NCI-H2171 (cell line): ENCODE measurements at regions not wholly inside any gene's neighbourhood (a gene's known extent, or its start where the extent isn't known, plus 50 kb on each side); places are given as distances from the start of the nearest gene placed in this dataset.

Experiments
- DNase-seq: peaks from one replicate; lab custom pipeline; 2025; lab: John Stamatoyannopoulos, UW

GRCh38 chr4:181281451-181281850 is 961.8 kb upstream of the TENM3 start:
- no peak for DNase-seq

DNA sequence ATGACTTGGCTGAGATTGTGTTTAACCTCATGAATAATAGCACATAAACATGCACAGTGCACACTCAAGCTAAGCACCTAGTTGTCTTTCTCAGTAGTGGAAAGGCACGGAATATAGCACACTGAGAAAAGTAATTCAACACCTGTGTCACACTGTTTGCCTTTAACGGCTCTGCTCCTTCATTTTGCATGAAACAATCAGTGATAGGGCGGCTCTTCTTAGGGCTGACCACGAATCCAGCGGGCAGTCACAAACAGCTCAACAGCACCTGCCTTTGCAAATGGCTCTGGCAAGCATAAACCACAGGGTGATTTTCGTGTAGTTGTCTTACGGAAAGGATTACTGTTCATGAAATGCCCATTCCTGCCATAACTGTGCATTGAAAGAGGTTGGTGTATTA is 954.0 kb upstream of the TENM3 start:
- no peak for DNase-seq

DNA sequence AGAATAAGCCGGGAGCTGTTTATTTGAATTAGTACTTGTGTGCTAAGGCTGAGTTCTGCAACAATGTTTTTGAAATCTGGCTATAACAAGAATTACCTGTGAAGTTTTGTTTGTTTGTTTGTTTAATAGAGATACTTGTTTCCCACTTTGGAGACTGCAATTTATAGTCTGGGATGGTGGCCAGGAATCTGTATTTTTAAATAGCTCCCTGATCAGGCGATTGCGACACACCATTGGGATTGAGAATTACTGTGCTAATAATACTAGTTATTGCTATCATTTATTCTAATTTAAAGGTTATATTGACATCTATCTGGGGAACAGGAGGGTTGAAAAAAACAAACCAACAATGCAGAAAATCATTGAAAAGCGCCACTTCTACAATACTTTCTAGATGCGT is 951.6 kb upstream of the TENM3 start:
- DNase-seq = no peak

DNA sequence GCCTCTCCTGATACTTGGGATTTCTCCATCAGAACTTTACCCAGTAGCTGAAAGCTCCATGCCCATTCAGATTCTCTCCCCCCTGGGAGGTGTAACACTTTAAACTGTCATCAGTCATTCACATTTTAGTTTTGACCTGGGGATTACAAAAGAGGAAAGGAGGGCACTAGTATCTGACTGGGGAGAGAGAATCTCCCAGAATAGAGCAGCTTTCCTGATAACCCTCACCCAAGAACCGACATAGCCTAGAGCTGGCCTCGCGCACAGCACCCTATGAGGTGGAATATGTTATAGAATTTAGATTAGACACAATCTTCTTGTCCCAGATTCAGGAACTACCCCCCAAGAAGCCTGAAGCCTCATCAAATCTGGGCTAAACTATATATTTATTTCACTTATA is 950.2 kb upstream of the TENM3 start:
- DNase-seq = no peak

GRCh38 chr4:181293541-181293940 is 949.7 kb upstream of the TENM3 start:
- no peak for DNase-seq

GRCh38 chr4:181294421-181294820 is 948.8 kb upstream of the TENM3 start:
- DNase-seq = no peak

DNA sequence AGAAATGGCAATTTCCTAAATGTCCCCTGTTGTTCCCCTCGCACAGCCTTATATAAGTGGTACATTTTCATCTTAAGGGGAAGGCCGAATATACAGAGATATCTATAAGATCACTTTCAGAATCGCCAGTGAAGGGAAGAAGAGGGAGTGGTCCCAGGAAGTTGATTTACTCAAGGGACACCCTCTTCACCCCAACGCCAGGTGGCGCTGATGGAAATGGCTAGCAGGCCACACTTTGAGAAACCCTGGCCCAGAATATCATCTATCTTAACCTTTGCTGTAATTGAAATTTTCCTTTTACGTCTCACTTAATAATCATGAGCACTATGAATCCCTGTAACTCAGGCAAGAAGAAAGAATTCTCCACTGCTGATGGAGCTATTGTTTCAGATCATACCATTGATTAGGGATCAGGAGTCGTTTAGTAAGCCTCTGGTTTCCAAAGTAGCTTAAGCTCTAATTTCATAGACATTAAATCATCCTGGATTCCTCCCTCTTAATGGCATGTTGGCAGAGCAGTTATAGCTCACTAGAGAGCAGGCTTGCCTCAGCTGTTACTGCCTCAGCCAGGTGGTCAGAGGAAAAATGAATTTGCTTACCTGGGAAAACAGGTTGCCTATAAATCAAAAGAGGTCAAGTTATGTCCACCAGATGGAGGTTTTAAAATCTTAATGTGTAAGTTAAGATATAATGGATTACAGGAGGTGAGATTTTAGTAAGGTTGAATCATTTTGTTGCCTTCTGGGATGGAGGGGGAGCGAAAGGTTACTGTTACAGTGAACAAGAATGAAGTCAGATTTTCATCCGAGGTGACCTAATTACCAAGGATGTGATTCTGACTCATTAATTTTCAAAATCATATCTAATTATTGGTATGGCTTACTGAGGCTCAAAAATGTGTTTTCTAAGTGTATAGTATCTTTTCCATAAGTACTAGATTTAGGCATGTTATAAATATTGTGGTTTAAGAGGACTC is 941.2 kb upstream of the TENM3 start:
- DNase-seq = no peak

GRCh38 chr4:181307824-181308223 is 935.4 kb upstream of the TENM3 start:
- no peak for DNase-seq

- DNase-seq = no peak
These were observed 934.5 kb upstream of the TENM3 start for GRCh38 chr4:181308476-181309312.

- no peak for DNase-seq
These were observed 931.1 kb upstream of the TENM3 start for GRCh38 chr4:181312066-181312465.

DNA sequence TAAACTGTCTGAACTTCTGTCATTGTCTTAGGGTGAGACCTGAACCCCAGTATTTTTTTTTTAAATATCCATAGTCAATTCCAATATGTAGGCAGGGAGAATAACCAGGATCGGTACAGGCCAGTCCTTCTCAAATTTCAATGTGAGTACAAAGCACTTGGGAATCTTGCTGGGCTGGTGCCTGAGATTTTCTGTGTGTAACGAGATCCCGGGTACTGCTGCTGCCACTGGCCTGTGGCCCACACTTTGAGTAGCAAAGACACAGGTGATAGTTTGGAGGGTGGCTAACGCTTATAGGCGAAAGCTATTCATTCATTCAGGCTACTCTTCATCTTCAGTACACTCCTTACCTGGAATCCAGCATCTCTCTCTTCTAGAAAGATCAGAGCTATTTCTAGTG is 923.6 kb upstream of the TENM3 start:
- no peak for DNase-seq

- no peak for DNase-seq
These were observed 920.1 kb upstream of the TENM3 start for GRCh38 chr4:181323061-181323460.

- DNase-seq = no peak
These were observed 912.5 kb upstream of the TENM3 start for GRCh38 chr4:181330654-181331201.

- DNase-seq = no peak
These were observed 912.0 kb upstream of the TENM3 start for GRCh38 chr4:181331214-181331613.

GRCh38 chr4:181345931-181346330 is 897.3 kb upstream of the TENM3 start:
- DNase-seq = no peak

GRCh38 chr4:181350615-181351415 is 892.4 kb upstream of the TENM3 start:
- DNase-seq = no peak

GRCh38 chr4:181364504-181364903 is 878.7 kb upstream of the TENM3 start:
- DNase-seq = no peak

DNA sequence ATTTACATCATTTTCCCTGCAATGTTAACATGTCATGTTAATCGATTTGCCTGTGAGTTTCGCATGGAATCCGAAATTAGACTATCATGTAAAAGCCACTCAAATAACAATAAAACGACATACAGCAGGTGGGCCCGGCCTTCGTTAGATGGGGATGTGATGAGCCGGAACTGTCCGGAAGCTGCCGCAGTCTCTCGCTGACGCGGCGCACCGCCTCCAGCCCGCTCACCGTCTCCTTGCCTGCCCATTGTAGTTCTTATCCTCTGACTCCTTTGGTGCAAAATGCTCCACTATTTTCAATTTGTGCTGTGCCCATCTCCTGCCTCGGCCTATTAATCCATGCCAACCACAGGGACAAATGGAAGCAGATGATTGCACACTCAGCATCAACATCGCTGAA is 877.5 kb upstream of the TENM3 start:
- DNase-seq = no peak

DNA sequence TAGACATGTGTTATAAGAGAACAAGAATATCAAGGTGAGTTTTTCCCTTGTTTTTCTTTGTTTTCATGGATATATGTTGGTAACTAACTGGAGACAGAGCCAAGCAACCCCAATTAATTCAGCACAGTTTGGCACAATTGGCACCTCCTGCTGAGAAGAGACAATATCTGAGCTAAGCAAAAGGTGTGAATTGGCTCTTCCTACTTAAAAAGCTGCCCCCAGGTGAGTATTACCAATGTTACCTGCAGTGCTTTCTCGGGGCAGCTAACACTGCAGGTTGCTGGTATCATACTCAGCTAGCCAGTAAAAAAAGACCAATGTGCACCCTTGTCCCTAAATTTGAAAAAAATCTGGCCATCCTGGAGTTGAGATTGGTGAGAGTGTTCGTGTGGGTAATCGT is 871.2 kb upstream of the TENM3 start:
- no peak for DNase-seq

GRCh38 chr4:181376058-181376457 is 867.1 kb upstream of the TENM3 start:
- DNase-seq = no peak

DNA sequence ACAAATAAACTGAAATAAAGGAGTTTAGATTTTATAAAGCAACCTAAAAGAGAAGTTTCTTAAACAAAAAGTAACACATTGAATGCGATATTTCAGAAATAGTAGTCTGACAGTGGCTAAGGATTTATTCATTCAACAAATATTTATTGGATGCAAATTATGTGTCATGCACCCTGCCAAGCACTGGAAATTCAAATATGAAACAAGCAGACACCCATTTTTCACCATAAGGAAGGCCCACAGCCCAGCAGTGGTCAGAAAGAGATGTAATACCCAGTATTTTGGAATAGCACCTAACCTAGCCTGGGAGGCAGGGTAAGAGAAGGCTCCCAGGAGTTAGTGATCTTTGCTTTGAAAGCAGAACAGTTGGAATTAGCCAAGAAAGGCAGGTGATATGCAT is 855.1 kb upstream of the TENM3 start:
- no peak for DNase-seq

GRCh38 chr4:181416966-181417365 is 826.2 kb upstream of the TENM3 start:
- DNase-seq = no peak
